GM19023 (cell line): ENCODE measurements at regions not wholly inside any gene's neighbourhood (a gene's known extent, or its start where the extent isn't known, plus 50 kb on each side); places are given as distances from the start of the nearest gene placed in this dataset.

Source experiments
- ATAC-seq: cut with Tn5 transposase; IDR thresholded peaks from one replicate; pipeline ENCODE4 v1.9.1; 2021; ENCODE audit warnings: mild to moderate bottlenecking, moderate library complexity; ENCODE audit not compliant: unreplicated experiment

DNA sequence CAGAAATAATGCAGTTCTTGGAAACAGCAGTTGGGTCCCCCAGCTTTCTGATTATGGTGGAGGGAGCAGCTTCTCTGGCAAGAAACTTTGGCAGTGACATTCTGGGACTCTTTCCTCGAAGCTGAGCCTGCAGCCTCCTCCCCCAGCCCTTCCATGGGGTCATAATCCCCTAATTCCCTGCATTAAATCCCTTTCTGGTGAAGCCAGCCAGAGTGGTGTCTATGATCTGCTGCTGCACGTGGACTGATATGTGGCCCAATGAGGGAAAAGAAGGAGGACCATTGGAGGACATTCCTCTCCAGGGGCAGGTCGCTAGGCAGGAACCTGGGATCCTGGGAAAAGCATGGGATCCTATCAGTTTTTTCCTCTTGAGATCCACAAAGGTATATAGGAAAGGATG is 470.5 kb downstream of the RPS24 start:
- ATAC-seq = no peak

DNA sequence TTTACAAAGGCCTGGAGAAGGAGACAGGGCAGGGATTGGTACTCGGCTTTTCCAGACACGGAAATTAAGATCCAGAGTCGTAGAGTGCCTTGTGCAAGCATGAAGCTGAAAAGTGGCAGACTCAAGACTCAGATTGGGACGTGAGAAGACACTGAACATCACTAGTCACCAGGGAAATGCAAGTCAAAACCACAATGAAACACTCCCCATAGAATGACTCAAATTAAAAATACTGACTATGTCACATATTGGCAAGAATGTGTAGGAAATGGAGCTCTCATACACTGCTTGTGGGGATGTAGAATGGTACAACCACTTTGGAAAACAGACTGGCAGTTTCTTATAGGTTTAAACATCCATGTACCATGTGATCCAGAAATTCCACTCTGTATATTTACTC is 472.0 kb downstream of the RPS24 start:
- no peak for ATAC-seq

DNA sequence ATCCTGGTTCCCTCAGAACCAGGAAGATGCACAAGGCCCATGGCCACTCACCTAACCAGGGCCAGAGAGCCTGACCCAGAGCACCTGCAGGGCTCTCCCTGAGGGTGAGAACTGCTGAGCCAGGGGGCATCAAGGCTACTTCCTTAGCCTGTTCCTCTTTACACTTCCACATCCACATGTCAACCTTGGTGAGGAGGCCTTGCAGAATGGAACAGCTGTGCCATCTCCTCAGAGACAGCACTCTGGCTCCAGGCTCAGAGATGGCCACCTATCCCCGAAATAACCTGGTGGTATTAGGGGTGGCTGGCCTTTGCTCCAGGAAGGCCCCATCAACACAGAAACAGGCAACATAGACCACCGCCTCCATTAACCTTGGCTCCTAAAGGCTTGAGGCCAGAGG is 473.0 kb downstream of the RPS24 start:
- no peak for ATAC-seq

DNA sequence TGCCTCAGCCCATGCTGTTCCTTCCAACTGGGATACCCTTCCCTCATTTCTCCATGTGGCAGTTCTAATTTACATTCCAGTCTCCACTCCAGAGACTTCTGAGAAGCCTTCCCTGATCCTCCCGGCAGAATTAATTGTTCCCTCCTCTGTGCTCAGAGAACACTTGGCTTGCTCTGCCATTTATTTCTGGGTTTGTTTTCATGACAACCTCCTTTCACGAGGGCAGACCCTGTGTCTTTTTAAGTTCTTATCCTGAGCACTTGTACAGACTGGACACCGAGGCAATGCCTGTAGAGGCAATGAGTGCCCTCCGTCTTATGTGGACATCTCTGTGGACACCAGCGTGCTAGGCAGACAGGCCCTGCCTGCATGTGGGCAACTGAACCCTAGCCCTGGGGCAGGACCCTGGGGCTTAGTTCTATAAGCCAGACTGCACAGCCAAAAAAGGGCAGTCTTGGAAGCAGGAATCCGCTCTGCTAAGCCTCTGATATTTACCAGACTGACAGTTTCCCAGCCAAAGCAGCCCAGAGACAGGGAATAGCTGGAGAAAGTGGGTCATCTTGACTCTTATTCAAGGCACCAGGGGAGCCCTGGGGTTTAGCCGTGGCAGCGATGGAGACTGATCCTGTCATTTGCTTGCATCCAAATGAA is 474.0 kb downstream of the RPS24 start:
- no peak for ATAC-seq

DNA sequence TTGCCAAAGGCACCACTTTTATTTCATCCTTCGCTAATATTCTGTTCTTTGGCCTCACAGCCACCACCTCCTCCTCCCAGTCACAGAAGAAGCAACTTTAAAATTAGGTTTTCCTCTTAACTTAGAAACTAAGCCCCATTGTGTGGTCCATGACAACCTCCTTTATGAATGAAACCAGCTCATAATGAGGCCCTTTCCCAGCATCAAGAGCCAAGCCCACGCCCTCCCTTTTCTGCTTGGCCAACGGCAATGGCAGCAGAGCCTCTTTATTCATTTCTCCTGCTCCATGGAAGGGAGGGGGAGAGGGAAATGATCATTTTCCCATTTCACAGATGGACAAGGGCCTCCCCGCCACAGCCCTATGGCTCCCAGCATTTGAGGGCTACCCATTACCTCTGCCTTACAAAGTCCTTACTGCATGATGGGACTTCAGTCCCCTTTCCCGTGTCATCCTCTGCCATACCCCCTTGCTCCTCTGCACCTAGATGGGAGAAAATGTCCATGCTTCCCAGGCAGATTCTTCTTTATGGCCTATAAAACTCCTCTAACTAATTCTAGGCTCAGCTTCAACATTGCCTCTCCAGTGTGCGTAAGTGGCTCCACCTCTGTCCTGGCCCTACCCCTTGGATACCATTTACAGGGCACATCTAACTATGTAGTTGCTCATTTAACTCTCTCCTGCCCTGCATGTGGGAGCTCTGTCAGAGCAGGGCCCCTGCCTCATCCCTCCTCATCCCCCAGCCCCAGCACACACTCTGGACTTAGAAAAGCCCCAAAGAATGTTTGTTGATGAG is 475.5 kb downstream of the RPS24 start:
- ATAC-seq = no peak

DNA sequence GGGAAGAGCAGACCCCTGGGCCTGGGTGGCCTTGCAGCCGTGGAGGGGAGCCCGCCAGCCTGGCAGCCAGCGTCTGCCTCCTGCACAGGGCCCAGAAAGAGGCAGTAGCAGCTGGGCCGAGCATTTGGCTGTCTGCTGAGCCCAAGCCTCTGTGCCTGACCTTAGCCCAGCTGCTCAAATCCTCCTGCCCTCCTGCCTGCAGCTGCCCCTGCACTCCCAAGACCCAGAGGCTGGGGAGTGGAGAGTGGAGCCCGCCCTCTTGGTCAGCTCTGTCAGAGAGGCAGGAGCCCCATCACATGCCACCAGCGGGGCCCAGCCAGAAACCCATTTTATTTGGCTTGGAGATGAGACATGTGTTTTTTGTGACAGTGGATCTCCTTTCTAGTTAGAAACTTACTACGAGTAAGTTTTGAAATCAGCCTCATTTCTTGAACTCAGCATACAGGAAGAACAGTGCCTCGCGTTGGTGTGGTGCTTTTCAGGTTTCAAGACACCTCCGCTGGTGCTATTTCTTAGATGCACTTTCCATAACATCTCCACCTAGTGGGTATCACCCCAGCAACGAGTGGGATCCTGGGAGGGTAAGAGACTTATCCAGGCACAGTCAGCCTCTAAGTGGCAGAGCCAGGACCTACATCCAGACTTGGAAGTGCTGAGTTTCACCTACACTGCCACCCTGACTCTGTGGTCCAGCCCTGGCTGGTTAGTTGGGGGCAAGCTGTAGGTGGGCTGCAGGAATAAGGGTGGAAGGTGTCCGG is 477.1 kb downstream of the RPS24 start:
- ATAC-seq = no peak

DNA sequence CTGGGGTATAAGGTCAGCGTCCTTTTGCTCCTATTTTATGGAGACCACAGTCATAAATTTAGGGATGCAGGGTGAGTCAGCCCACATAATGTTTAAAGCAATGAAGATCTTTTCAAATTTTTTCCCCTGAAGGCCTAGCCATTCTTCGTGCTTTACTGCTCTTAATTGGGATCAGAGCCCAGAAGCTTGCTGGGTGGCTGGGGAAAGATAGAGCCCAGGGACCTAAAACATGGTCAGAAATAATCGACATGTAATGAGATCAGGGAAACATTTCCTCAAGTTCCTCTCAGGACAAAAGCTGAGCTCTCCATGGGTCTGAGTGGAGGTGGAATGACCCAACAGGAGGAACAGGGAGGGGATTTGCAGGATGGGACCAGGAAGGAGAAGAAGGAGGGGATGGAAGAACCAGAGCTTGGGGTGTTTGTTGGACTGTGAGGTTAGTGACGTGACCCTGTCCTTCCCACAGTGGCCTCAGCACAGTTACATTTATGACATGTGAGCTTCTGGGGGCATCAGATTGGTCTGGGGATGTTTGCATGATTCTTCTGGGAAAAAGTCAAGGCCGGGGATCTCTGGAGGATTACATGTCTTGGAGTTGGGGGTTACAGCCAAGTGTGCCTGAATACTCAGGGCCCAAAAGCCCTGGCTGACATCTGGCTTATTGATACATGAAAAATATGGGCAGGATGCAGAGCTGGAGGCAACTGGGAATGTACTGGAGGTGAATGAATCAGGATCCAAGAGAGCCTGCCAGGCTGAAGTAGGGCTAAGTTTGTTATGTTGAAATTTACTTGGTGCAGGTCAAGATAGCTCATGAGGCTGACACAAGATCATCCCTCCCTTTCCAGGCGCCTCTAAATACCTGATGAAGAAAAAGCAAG is 477.9 kb downstream of the RPS24 start:
- ATAC-seq = no peak

DNA sequence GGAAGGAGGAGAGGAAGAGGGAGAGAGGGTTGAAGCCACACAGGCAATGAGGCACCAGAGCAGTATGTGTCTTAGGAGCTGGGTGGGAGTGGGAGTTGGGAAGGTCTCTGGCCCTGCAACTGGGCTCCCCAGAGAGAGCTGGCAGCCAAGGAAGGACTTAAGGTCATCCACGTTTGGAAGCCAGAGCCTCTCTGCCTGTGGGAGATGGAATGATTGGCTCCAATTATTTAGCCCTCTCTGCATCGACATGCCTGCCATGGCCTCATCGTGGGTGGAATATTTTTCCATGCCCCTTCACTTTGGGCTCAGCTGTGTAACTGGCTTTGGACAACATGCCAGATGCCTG is 478.5 kb downstream of the RPS24 start:
- no peak for ATAC-seq

DNA sequence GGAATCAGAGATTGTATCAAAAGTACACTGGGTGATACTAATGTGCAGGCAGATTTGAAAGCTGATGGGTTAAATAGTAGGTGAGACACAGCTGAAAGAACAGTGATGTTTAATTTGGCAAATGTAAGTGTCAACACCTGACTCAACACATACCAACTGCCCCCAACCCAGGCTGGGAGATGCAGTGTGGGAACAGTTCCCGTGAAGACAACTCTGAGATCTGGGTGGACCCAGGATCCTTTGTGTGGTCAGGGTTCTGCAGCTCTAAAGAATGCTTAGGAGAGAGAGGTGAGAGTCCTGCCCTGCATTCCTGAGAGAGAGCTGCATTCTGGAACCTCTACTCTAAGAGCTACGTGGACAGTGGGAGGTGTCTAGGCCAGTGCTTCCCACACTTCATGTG is 479.7 kb downstream of the RPS24 start:
- no peak for ATAC-seq

DNA sequence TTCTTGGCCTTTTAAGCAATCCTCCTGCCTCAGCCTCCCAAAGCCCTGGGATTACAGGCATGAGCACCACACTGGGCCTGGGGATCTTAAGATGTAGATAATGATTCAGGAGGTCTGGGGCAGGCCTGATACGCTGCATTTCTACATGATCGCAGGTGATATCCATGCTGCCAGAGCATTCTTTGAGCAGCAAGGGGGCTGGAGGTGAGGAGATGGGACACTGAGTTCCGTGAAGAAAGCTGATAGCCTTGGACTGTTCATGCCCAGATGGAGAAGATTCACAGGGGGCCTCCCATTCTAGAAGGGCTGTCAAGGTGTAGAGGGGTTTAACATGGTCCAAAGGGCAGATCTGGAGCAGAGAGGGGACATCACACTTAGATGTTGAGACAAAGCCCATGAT is 480.3 kb downstream of the RPS24 start:
- no peak for ATAC-seq

DNA sequence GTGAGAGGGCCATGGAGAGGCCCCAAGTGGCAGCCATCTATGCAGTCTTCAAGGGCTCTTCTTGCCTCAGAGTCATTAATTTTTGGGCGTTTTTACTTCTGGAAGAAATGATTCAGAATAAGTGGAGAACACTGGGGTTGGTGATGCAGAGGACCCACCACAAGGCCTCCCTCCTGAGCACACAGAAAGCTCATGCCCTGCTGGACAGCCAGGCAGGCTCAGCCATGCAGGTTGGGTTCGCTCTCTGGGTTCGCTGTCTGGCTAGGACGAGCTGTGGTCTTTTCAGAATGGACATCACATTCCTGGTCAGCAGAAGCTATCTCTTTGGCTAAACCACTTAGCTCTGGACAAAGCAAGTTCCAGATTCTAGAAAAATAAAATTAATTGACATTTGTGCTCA is 480.8 kb downstream of the RPS24 start:
- ATAC-seq = no peak

DNA sequence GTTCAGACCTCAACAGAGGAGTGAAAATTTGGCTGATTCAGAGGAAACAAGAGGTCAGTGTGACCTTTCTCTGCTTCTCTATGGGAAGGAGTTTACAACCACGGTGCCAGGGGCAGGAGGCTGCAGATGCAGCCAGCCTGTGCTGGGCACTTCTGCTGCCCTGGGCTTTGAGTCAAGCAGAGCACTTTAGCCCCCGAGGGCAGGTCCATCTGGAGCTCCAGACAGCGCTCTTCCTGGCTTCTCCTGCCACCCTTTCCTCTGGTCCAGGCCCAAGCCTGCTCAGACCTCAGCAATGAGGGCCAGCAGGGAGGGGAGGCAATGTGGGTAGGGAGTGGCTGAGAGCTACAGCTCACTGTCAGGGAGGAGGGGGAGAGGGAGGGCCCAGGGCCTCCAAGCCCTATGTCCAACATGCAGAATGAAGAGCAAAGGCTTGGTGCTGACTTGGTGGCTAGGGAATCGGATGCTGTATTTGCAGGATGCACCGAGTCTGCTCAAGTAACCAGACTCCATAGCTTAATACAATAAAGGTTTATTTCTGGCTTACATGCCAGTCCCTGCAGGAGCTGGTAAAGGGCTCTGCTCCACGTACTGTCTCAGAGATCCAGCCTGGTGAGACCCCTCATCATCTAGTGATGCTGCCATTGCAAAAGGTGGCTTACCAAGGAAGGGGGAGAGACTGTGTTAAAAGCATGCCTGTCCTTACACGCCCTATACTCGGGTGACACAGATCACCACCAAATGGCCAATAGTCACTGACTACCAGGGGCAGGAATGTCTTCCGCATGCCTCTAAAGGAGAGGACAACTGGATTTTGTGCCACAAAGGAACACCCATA is 481.6 kb downstream of the RPS24 start:
- ATAC-seq = no peak

DNA sequence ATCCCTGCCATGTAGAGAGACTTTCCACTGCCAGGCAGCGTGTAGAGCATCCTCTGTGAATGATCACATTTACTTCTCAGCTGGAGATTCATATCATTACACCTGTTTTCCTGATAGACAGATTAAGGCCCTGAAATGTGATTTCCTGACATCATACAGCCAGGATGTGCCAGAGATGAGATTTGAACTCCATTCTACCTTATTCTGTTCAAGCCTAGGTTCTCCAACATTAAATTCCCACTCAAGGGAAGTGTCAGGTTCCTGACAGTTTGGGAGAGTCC is 482.1 kb downstream of the RPS24 start:
- ATAC-seq = no peak

DNA sequence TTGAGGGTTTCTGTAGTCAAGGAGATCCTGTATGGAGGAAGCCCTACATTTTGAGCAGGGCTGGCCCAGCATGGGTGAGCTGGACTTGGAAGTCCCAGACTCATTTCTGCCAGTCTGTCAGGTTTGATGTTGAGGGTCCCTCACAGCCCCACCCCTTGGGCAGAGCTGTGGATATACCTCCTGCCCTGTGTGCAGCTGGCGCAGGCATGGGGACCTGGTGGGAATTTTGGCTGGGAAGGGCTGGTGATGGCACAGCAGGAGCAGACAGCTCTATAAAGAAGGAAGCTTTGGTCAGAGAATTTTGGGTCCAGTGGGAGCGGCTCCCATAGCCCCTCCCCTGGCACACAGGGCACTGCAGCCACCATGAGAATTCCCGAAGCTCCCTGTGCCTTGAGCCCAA is 482.6 kb downstream of the RPS24 start:
- no peak for ATAC-seq

DNA sequence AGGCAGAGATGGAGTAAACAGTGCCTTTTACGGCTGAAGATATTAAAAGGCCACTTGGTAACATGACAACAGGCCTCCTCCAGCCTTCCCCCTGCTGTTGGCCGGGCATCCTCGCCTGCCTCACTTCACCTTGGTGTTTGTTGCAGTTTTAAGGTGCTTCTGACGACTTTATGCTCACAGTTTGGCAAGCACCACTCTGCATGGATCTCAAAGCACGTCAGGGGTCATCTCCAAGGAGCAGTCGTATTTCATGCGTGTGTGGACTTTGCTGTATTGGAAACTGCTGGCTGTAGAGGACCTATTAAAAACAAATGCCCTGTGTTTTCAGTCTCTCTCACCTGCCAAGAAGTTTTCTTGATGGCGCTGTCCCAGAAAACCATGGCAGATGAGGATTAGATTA is 483.1 kb downstream of the RPS24 start:
- no peak for ATAC-seq

DNA sequence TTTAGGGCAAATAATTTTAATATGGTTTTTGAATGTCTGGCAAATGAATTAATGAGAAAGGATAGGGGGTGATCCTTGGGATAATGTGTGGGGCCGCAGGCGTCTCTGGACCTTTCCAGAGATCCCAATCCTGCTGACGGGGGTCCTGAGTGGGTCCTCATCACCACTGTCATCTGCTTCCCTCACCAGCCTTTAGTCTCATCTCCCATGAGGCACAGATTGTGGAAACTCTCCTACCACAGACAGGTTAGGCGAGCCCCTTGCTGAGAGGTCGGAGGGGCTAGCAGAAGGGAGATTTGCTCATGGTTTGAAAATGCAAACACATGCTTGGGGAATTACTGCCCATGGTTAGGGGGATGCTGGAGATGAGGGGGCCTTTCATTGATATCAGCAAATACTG is 484.6 kb downstream of the RPS24 start:
- ATAC-seq = no peak

DNA sequence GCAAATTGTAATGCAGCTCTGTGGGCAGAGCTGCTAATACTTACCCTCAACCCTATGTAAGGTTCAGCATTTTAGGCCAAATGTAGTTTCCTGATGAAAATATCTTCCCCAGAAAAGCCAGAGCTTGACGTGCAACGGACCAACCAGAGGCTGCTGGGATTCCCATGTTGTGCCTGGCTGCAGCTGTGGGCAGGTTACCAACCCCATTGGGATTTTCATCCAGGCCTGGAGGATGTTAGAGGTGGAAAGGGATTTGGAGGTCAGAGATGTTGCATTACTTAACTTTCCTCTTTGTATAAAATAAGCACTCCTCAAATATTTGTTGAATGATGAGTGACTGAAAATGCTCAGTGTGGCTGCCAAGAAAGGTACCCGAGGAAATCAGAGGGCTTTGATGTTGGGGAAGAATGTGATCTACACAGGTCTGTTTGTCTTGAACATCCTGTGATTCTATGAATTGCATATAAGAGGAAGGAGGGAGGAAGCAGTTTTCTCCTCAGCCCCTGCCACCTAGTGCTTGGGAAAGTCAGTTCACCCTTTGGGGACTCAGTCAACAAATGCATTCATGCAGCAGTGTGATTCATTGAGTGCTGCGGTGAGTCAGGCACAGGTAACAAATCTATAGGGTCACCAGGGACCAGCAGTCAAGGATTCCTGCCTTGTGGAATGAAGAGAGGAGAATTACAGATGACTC is 487.2 kb downstream of the RPS24 start:
- ATAC-seq = no peak

DNA sequence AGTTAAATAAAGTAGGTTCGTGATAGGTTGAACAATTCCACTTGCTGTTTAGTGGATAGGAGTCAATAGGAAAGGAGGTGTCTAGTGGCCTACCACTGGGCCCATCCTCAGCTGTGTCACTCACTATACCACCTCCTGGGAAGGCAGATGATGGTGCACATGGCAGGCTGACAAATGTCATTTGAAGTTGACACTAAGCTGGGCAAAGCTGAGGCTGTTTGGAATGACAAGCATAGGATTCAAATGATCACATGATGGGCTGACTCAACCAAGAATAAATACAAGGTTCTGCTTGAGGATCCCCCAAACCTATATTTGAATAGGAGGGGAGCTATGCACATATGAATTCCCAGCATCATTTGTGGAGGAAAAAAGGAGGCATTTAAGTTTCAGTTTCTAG is 489.8 kb downstream of the RPS24 start:
- ATAC-seq = no peak

DNA sequence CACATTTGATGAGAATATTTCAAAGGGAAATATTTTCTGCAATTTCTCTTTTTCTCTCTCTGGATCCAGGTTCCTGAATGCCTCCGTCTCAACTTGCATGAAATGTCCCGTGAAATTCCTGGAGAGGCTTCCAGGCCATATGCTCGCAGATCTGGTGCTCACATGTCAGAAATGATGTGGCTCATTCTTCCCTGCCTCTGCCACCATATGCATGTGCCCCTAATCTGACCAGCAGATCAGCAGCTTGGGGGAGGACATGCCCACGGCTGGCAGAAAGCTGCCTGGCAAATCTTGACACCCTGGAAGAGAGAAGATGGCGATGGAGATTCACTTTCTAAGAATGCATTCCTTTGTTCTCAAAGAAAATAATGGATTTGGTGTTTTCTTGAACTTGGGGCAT is 490.7 kb downstream of the RPS24 start:
- no peak for ATAC-seq

DNA sequence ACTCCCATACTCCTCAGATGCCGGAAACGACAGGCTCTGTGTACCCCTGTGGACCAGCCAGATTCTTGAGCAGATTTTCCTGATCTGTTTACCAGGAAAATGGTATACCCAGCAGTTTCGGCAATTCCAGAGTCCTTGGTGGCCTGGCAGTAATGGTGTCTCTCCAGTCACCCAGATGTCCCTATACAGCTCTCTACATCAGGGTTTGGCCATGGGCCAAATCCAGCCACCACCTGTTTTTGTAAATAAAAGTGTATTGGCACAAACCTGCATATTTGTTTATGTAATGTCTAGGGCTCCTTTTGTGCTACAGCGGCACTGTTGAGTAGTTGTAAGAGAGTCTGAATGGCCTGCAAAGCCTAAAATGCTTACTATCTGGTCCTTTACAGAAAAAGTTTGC is 491.3 kb downstream of the RPS24 start:
- no peak for ATAC-seq
